Lung (tissue), 11 donors: ENCODE measurements at regions not wholly inside any gene's neighbourhood (a gene's known extent, or its start where the extent isn't known, plus 50 kb on each side); places are given as distances from the start of the nearest gene placed in this dataset.

ENCODE experiments used
- ATAC-seq: fragments of 200-7000 bp; cut with Tn5 transposase; one replicate; pipeline ENCODE4 v1.9.1; 2020; ENCODE audit warnings: moderate number of reproducible peaks; ENCODE audit not compliant: insufficient read depth, low FRiP score
- DNase-seq, 3 donors: peaks; one replicate each; pipeline ENCODE4 v3.0.0-alpha.2; 2013 to 2017
- H3K27ac ChIP-seq, 2 donors: one replicate each; pipeline ENCODE4 v1.5.1; 2013; ENCODE audit warnings: mild to moderate bottlenecking in 2 of 2, moderate library complexity in 2 of 2, control low read depth in 1 of 2, inconsistent platforms in 1 of 2, low read depth in 1 of 2, low read length in 1 of 2
- H3K27me3 ChIP-seq, 3 donors: one replicate each; pipeline ENCODE4 v1.5.1; 2013; ENCODE audit warnings: low read length in 2 of 3; ENCODE audit not compliant: control insufficient read depth in 3 of 3, insufficient read depth in 3 of 3
- H3K36me3 ChIP-seq, 4 donors: one replicate each; pipeline ENCODE4 v1.5.1; 2013; ENCODE audit warnings: low read length in 4 of 4, mild to moderate bottlenecking in 1 of 4, moderate library complexity in 1 of 4; ENCODE audit not compliant: control insufficient read depth in 4 of 4, insufficient read depth in 4 of 4
- H3K4me1 ChIP-seq, 5 donors: one replicate each; pipeline ENCODE4 v1.5.1; 2013; ENCODE audit warnings: low read length in 5 of 5, mild to moderate bottlenecking in 2 of 5, moderate library complexity in 1 of 5; ENCODE audit not compliant: control insufficient read depth in 5 of 5, insufficient read depth in 5 of 5
- H3K4me3 ChIP-seq: one replicate; pipeline ENCODE4 v1.5.1; 2013; ENCODE audit warnings: mild to moderate bottlenecking, control low read depth, moderate library complexity
- H3K9ac ChIP-seq, 2 donors: one replicate each; pipeline ENCODE4 v1.5.1; 2013; ENCODE audit warnings: low read length in 2 of 2, control low read depth in 1 of 2; ENCODE audit not compliant: insufficient read depth in 1 of 2
- H3K9me3 ChIP-seq, 4 donors: one replicate each; pipeline ENCODE4 v1.5.1; 2013; ENCODE audit warnings: low read length in 3 of 4, mild to moderate bottlenecking in 1 of 4, moderate library complexity in 1 of 4; ENCODE audit not compliant: control insufficient read depth in 4 of 4, insufficient read depth in 3 of 4
- CTCF ChIP-seq: IDR thresholded peaks from 2 replicates; pipeline ENCODE4 v1.5.1; 2012; ENCODE audit warnings: mild to moderate bottlenecking; ENCODE audit errors: control extremely low read depth, extremely low read depth
- WGBS, 2 donors: extraction: QIAGEN DNeasy Blood & Tissue Kit; methylation state at CpG; one replicate each; pipeline ENCODE4 v1.1.7; 2013; 5-methylcytosine and 5-hydroxymethylcytosine counted together
- donor health status: control.
- donor health status: control.
- donor health status: Bipolar disorder and iron deficiency.
- donor health status: healthy.
- donor health status: DM: yes; HTN: yes; CAD: no.

GRCh38 chr1:86245566-86246190 lies 89.1 kb upstream of the COL24A1 start:
- H3K36me3 ChIP-seq, result no peaks in the 10 kb centered on the region
- H3K4me3 ChIP-seq, result no peak overlapping the region
- ATAC-seq (no peak), DNase-seq (no peak)
- no peak for TF ChIP-seq CTCF
- 89 to 95% methylated on average over 9 of the region's 9 CpGs for WGBS, 2 donors
- H3K27ac ChIP-seq, result no peak overlapping the region
- H3K4me1 ChIP-seq, result no peaks in the 10 kb centered on the region
- H3K9me3 ChIP-seq, result no peaks in the 10 kb centered on the region
- H3K9ac ChIP-seq, result no peak overlapping the region
- no peaks in the 10 kb centered on the region for H3K27me3 ChIP-seq

- Histone ChIP-seq H3K9me3 (no peaks in the 10 kb centered on the region), H3K4me1 (peaks cover 0 to 14% (median 0%) of the 10 kb centered on the region in 5 donors), H3K4me3 (no peak overlapping the region), H3K36me3 (no peaks in the 10 kb centered on the region), H3K9ac (no peak overlapping the region), H3K27me3 (no peaks in the 10 kb centered on the region), H3K27ac (no peak overlapping the region)
- DNase-seq (peak in 2 of 3 donors; percentile 41 to 49), ATAC-seq (no peak)
- TF ChIP-seq CTCF, result no peak
- WGBS, 2 donors, result 53 to 63% methylated on average over 1 of the region's 1 CpG
Measured at GRCh38 chr1:86239894-86240293, 83.3 kb upstream of the COL24A1 start.

- Histone ChIP-seq H3K27me3 (no peaks in the 10 kb centered on the region), H3K4me1 (peaks cover 0 to 14% (median 0%) of the 10 kb centered on the region in 5 donors), H3K9me3 (no peaks in the 10 kb centered on the region), H3K27ac (no peak overlapping the region), H3K36me3 (no peaks in the 10 kb centered on the region), H3K4me3 (no peak overlapping the region), H3K9ac (no peak overlapping the region)
- DNase-seq (no peak), ATAC-seq (no peak)
- no peak for TF ChIP-seq CTCF
Measured at GRCh38 chr1:86239490-86239889, 82.9 kb upstream of the COL24A1 start.

GRCh38 chr1:86238226-86238625 lies 81.7 kb upstream of the COL24A1 start:
- no peak overlapping the region for H3K9ac ChIP-seq
- H3K27me3 ChIP-seq, result no peaks in the 10 kb centered on the region
- ATAC-seq, result no peak
- 77 to 85% methylated on average over 2 of the region's 2 CpGs for WGBS, 2 donors
- H3K36me3 ChIP-seq, result no peaks in the 10 kb centered on the region
- H3K9me3 ChIP-seq, result no peaks in the 10 kb centered on the region
- peak in 2 of 3 donors; percentile 52 to 63 for DNase-seq
- H3K4me3 ChIP-seq, result no peak overlapping the region
- H3K4me1 ChIP-seq, result peaks cover 0 to 14% (median 0%) of the 10 kb centered on the region in 5 donors
- no peak for TF ChIP-seq CTCF
- no peak overlapping the region for H3K27ac ChIP-seq
